Right lobe of liver (tissue), 4 donors: ENCODE measurements at regions not wholly inside any gene's neighbourhood (a gene's known extent, or its start where the extent isn't known, plus 50 kb on each side); places are given as distances from the start of the nearest gene placed in this dataset.

Experiments
- CTCF ChIP-seq, 4 donors: fragments of 200-600 bp in 3 of 4; fragments of 450-650 bp in 1 of 4; IDR thresholded peaks; one replicate each; pipeline versions ENCODE4 v1.5.1 to v1.8.0; 2016 to 2022; ENCODE audit warnings: antibody characterized with exemption in 4 of 4, mild to moderate bottlenecking in 2 of 4
- POLR2A ChIP-seq: fragments of 450-650 bp; IDR thresholded peaks from one replicate; pipeline ENCODE4 v1.6.1; 2017; ENCODE audit warnings: antibody characterized with exemption, mild to moderate bottlenecking
- donor health status: DM: no; HTN: no; CAD: no.
- donor health status: DM: no; HTN: no; CAD: no.
- donor health status: DM: no; HTN: yes; CAD: no.

- TF ChIP-seq CTCF (IDR thresholded peaks at IDR 0.05) (no peak), POLR2A (no peak)
These were observed 410.1 kb downstream of the NPIPA8 start for GRCh38 chr16:17926461-17926860.
